ENCODE measurements at regions not wholly inside any gene's neighbourhood (a gene's known extent, or its start where the extent isn't known, plus 50 kb on each side); places are given as distances from the start of the nearest gene placed in this dataset.

GRCh38 chr16:6105115-6105514 is 1007.5 kb upstream of the EEF2KMT start:
- TF ChIP-seq POLR2A (IDR thresholded peaks at IDR 0.05; ENCODE audit: low read depth, low read length) (no peak), MAZ (IDR thresholded peaks at IDR 0.05; ENCODE audit: borderline replicate concordance, low read depth, low read length) (no peak), CTCF (conservative IDR thresholded peaks at IDR 0.05; ENCODE audit: low read depth, low read length) (no peak), ELK1 (IDR thresholded peaks at IDR 0.05; ENCODE audit: borderline replicate concordance, low read depth, low read length) (no peak), BHLHE40 (IDR thresholded peaks at IDR 0.05; ENCODE audit: low read depth, low read length) (no peak), FOS (IDR thresholded peaks at IDR 0.05; ENCODE audit: low read depth, low read length) (no peak), RAD21 (IDR thresholded peaks at IDR 0.05; ENCODE audit: low read length) (no peak), MXI1 (IDR thresholded peaks at IDR 0.05; ENCODE audit: borderline replicate concordance, low read depth, low read length) (no peak), CEBPB (IDR thresholded peaks at IDR 0.05; ENCODE audit: low read depth, low read length) (no peak), RCOR1 (IDR thresholded peaks at IDR 0.05; ENCODE audit: insufficient replicate concordance, low read length) (no peak), SMC3 (IDR thresholded peaks at IDR 0.05; ENCODE audit: low read depth, low read length) (no peak), USF2 (IDR thresholded peaks at IDR 0.05; ENCODE audit: low read depth, low read length) (no peak), MAFK (IDR thresholded peaks at IDR 0.05; ENCODE audit: low read depth, low read length) (no peak), RFX5 (IDR thresholded peaks at IDR 0.05; ENCODE audit: low read depth, low read length) (no peak)
